ENCODE measurements at regions not wholly inside any gene's neighbourhood (a gene's known extent, or its start where the extent isn't known, plus 50 kb on each side); places are given as distances from the start of the nearest gene placed in this dataset.
A peak's percentile ranks its signal among the peaks of the same experiment; 100 is the strongest.

DNA sequence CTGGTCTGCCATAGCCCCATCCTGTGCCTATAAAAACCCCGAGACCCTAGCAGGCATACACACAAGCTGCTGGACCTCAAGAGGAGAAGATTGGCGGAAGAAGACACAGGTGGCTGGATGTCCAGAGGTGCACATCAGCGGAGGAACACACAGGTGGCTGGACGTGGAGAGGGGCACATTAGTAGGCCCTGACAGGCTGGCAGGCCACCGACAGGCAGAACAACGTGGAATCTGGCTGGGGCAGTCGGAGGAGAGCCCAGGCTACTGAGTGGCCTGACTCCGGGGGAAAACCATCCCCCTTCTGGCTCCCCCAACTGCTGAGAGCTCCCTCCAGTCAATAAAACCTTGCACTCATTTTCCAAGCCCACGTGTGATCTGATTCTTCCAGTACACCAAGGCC is 512.5 kb upstream of the AMOT start:
- TF ChIP-seq CTCF (IDR thresholded peaks at IDR 0.05; ENCODE audit: insufficient read depth, low read length) = no peak
- DNase-seq (ENCODE audit: low read depth) = no peak
- H3K4me3 ChIP-seq (ENCODE audit: low read depth, low read length) = no peak overlapping the region

- no peak overlapping the region for H3K4me3 ChIP-seq (ENCODE audit: low read depth, low read length)
- TF ChIP-seq CTCF (IDR thresholded peaks at IDR 0.05; ENCODE audit: insufficient read depth, low read length) = no peak
- no peak for DNase-seq (ENCODE audit: low read depth)
Measured at GRCh38 chrX:113330416-113330815, 489.8 kb upstream of the AMOT start.

DNA sequence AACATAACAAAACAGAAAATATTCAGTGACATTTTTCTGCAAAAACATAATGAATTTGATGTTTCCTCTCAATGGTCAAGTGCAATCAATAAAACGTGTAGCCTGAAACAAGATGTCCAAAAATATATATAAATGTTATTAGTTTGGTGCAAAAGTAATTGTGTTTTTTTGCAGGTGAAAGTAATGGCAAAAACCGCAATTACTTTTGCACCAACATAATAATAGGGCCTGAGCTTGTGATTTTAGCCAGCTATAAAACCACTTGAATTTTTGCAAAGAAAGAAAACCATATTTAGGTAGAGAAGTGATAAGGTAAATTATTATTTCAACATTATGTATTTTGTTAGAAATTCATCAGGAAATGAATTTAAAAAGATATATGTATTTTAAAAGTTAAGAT is 475.3 kb upstream of the AMOT start:
- H3K4me3 ChIP-seq (ENCODE audit: low read depth, low read length) = no peak overlapping the region
- DNase-seq (ENCODE audit: low read depth) = no peak
- TF ChIP-seq CTCF (IDR thresholded peaks at IDR 0.05; ENCODE audit: insufficient read depth, low read length) = no peak

DNA sequence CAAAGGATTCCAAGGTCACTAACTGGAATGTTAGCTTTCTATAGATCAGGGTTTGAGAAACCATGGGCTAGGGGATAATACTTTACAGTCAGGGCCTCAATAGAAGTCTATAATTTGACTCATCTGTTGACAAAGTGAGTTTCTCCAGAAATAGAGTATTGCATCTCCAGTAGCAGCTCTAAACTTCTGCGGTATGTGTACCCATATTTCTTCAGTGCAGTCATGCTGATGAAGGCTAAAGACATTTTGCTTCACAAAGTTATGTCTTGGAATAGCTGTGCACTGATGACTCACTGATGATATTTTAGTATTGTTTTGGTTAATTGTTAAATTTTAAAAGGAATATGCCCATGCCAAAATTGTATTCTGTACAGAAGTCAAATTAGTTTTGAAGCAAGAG is 464.9 kb upstream of the AMOT start:
- DNase-seq (ENCODE audit: low read depth) = peak; percentile 31
- no peak for TF ChIP-seq CTCF (IDR thresholded peaks at IDR 0.05; ENCODE audit: insufficient read depth, low read length)
- no peak overlapping the region for H3K4me3 ChIP-seq (ENCODE audit: low read depth, low read length)

DNA sequence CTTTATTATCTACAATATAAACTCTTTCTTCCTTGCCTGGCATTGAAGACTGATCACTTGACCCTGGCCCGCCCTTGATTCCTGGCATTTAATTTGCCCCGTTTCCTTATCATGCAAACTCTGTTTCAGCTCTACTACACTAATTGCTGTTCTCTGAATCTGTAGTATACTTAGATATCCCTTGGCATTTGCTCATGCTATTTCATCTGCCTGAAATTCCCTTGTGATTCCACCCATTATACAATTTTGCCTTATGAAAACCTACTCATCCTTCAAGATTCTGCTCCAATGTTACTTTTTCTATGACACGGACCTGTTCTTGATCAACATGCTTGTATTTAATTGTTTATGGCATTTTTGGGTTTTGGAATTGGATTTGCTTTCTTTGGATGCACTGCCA is 459.9 kb upstream of the AMOT start:
- no peak for TF ChIP-seq CTCF (IDR thresholded peaks at IDR 0.05; ENCODE audit: insufficient read depth, low read length)
- DNase-seq (ENCODE audit: low read depth) = peak; percentile 2
- no peak overlapping the region for H3K4me3 ChIP-seq (ENCODE audit: low read depth, low read length)

DNA sequence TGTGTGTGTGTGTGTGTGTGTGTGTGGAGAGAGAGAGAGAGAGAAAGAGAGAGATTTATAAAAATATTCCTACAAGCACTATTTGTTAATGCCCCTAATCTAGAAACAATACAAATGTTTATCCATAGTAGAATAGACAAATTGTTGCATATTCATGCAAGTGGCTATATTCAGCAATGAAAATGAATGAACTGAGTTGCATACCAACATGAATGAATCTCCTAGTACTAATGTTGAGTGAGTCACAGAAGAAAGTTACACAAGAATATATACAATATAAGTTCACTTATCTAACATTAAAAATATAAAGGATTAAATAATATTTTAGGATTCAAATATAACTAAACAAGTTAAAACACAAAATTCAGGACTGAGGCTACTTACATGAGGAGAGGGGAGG is 456.8 kb upstream of the AMOT start:
- no peak for DNase-seq (ENCODE audit: low read depth)
- no peak overlapping the region for H3K4me3 ChIP-seq (ENCODE audit: low read depth, low read length)
- TF ChIP-seq CTCF (IDR thresholded peaks at IDR 0.05; ENCODE audit: insufficient read depth, low read length) = no peak

DNA sequence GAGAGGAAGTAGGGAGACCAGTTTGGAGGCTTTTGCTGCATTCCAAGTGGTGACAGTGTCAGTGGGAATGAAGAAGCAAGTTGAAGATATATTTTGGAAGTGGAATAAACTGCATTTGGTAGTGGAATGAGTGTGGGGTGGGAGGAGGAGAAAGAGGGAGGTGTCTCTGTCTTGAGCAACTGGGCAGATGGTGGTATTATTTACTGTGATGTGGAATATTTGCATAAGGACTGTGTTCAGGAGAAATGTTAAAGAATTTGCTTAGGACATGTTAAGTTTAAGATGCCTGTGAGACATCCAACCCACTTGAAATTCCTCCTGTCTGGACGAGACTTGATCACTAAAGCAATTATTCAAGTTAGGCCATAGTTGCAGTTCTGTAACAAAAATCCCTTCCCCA is 448.9 kb upstream of the AMOT start:
- TF ChIP-seq CTCF (IDR thresholded peaks at IDR 0.05; ENCODE audit: insufficient read depth, low read length) = no peak
- no peak overlapping the region for H3K4me3 ChIP-seq (ENCODE audit: low read depth, low read length)
- DNase-seq (ENCODE audit: low read depth) = no peak
